ENCODE measurements at regions not wholly inside any gene's neighbourhood (a gene's known extent, or its start where the extent isn't known, plus 50 kb on each side); places are given as distances from the start of the nearest gene placed in this dataset.

GRCh38 chr15:66619152-66619903 is 53.5 kb upstream of the LCTL start (continued):
- peak; percentile 88 to 93 (median 89) for TF ChIP-seq CTCF (IDR thresholded peaks at IDR 0.05 in 2 of 3, conservative IDR thresholded peaks at IDR 0.05 in 1 of 3; ENCODE audit: insufficient read depth in 2 of 3, low read depth in 1 of 3, low read length in 3 of 3)
- no peak for TF ChIP-seq MCM5 (IDR thresholded peaks at IDR 0.05; ENCODE audit: low read depth)
- TF ChIP-seq EP300 (IDR thresholded peaks at IDR 0.05; ENCODE audit: low read length), result no peak
- TF ChIP-seq RB1 (IDR thresholded peaks at IDR 0.05; ENCODE audit: low read depth), result peak; percentile 26; the same call in 1 of the 2 replicates
- TF ChIP-seq ADNP (tag; IDR thresholded peaks at IDR 0.05), result no peak
- no peak for TF ChIP-seq ZNF780A (CRISPR knock-in tag; IDR thresholded peaks at IDR 0.05)
- no peak for TF ChIP-seq SNIP1 (IDR thresholded peaks at IDR 0.05; ENCODE audit: low read depth)
- TF ChIP-seq SMC3 (conservative IDR thresholded peaks at IDR 0.05; ENCODE audit: insufficient read depth, low read depth, low read length), result peak; percentile 80
- no peak for TF ChIP-seq HDAC6 (IDR thresholded peaks at IDR 0.05; ENCODE audit: low read depth, low read length)
- TF ChIP-seq RBBP5 (IDR thresholded peaks at IDR 0.05; ENCODE audit: borderline replicate concordance, insufficient read depth, low read length, poor library complexity, severe bottlenecking), result no peak
- TF ChIP-seq SNRNP70 (optimal IDR thresholded peaks at IDR 0.05; ENCODE audit: low read depth, low read length), result no peak
- TF ChIP-seq TRIM25 (IDR thresholded peaks at IDR 0.05; ENCODE audit: borderline replicate concordance), result no peak
- TF ChIP-seq ZBTB9 (CRISPR knock-in tag; IDR thresholded peaks at IDR 0.05), result 0 out of 2 replicates have a peak, but pooled peaks have one; percentile 24
- TF ChIP-seq TFAM (CRISPR knock-in tag; conservative IDR thresholded peaks at IDR 0.05), result no peak
- no peak for TF ChIP-seq TBP (optimal IDR thresholded peaks at IDR 0.05; ENCODE audit: low read depth, low read length)
- TF ChIP-seq HDGF (IDR thresholded peaks at IDR 0.05), result no peak
- TF ChIP-seq FOXP1 (CRISPR knock-in tag; IDR thresholded peaks at IDR 0.05), result 0 out of 2 replicates have a peak, but pooled peaks have one; percentile 26

All from K562 (cell line).